ENCODE measurements at regions not wholly inside any gene's neighbourhood (a gene's known extent, or its start where the extent isn't known, plus 50 kb on each side); places are given as distances from the start of the nearest gene placed in this dataset.

- DNase-seq, result no peak
Measured at GRCh38 chr2:238657132-238658053, 190.5 kb upstream of the TWIST2 start.

GRCh38 chr2:238658054-238658407, 189.9 kb upstream of the TWIST2 start:
- no peak for DNase-seq

- no peak for DNase-seq
Measured at GRCh38 chr2:238658820-238659219, 189.1 kb upstream of the TWIST2 start.

- no peak for DNase-seq
Measured at GRCh38 chr2:238659231-238659630, 188.7 kb upstream of the TWIST2 start.

- no peak for DNase-seq
Measured at GRCh38 chr2:238663586-238663985, 184.3 kb upstream of the TWIST2 start.

GRCh38 chr2:238665919-238666318, 182.0 kb upstream of the TWIST2 start:
- no peak for DNase-seq

- no peak for DNase-seq
Measured at GRCh38 chr2:238666543-238666942, 181.3 kb upstream of the TWIST2 start.

GRCh38 chr2:238667008-238667407, 180.9 kb upstream of the TWIST2 start:
- DNase-seq, result no peak

- no peak for DNase-seq
Measured at GRCh38 chr2:238667639-238668038, 180.2 kb upstream of the TWIST2 start.

GRCh38 chr2:238668426-238668825, 179.5 kb upstream of the TWIST2 start:
- DNase-seq, result no peak

GRCh38 chr2:238669046-238669445, 178.8 kb upstream of the TWIST2 start:
- DNase-seq, result no peak

- DNase-seq, result no peak
Measured at GRCh38 chr2:238669581-238670080, 178.3 kb upstream of the TWIST2 start.

- DNase-seq, result no peak
Measured at GRCh38 chr2:238670111-238670585, 177.7 kb upstream of the TWIST2 start.

- DNase-seq, result no peak
Measured at GRCh38 chr2:238682536-238682935, 165.3 kb upstream of the TWIST2 start.

- DNase-seq, result no peak
Measured at GRCh38 chr2:238684362-238685326, 163.2 kb upstream of the TWIST2 start.

GRCh38 chr2:238685327-238685709, 162.6 kb upstream of the TWIST2 start:
- no peak for DNase-seq

GRCh38 chr2:238685713-238686112, 162.2 kb upstream of the TWIST2 start:
- no peak for DNase-seq

- DNase-seq, result no peak
Measured at GRCh38 chr2:238686223-238686622, 161.7 kb upstream of the TWIST2 start.

- DNase-seq, result no peak
Measured at GRCh38 chr2:238688193-238689153, 159.4 kb upstream of the TWIST2 start.

GRCh38 chr2:238689331-238689730, 158.6 kb upstream of the TWIST2 start:
- DNase-seq, result no peak

- DNase-seq, result no peak
Measured at GRCh38 chr2:238689871-238690389, 158.0 kb upstream of the TWIST2 start.

GRCh38 chr2:238690511-238690910, 157.4 kb upstream of the TWIST2 start:
- DNase-seq, result no peak
